ENCODE measurements at regions not wholly inside any gene's neighbourhood (a gene's known extent, or its start where the extent isn't known, plus 50 kb on each side); places are given as distances from the start of the nearest gene placed in this dataset.

DNA sequence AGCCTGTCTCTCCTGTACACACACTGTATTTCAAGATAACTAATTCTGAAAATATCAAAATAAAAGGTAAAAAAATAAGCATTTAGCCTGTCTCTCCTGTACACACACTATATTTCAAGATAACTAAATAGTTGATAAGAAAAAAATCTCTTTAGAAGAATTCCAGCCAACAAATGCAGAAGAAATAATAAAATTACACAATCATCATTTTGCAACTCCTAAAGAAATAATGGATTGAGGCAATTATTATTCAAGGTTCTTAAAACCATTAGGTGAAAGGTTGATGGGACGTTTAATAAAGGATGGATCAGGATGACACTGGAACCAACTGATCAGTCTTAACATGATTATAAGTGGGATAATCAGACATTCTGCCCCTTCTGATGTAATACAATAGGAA, 148.0 kb upstream of the FN1 start:
- TF ChIP-seq, protein P1, sequence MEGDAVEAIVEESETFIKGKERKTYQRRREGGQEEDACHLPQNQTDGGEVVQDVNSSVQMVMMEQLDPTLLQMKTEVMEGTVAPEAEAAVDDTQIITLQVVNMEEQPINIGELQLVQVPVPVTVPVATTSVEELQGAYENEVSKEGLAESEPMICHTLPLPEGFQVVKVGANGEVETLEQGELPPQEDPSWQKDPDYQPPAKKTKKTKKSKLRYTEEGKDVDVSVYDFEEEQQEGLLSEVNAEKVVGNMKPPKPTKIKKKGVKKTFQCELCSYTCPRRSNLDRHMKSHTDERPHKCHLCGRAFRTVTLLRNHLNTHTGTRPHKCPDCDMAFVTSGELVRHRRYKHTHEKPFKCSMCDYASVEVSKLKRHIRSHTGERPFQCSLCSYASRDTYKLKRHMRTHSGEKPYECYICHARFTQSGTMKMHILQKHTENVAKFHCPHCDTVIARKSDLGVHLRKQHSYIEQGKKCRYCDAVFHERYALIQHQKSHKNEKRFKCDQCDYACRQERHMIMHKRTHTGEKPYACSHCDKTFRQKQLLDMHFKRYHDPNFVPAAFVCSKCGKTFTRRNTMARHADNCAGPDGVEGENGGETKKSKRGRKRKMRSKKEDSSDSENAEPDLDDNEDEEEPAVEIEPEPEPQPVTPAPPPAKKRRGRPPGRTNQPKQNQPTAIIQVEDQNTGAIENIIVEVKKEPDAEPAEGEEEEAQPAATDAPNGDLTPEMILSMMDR (IDR thresholded peaks at IDR 0.05): no peak
- no peak overlapping the region for H3K27ac Mint-ChIP-seq (ENCODE audit: unreplicated experiment)

DNA sequence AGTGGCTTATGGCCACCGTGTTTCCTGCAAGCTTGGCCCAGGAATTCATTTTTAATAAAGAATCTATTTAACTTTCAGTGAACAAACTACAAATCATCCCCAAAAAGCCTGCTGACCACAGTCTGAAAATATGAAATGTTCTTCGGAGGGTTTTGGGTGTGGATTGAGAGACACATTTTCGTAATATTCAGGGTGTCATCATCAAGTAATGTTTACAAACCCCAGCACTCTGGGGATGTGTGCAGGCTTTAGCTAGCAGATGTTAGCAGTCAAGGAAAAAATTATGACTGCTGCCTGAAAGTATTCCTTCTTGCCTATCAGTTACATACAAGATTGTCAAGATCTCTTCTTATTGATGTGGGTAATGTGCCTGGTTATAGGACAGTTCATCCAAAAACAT, 143.9 kb upstream of the FN1 start:
- H3K9me3 Mint-ChIP-seq (ENCODE audit: unreplicated experiment): no peaks in the 10 kb centered on the region
- peak overlapping the region; percentile 85 for H3K27ac Mint-ChIP-seq (ENCODE audit: unreplicated experiment)
- H3K4me1 Mint-ChIP-seq (ENCODE audit: unreplicated experiment): peaks cover 22% of the 10 kb centered on the region
- no peak for DNase-seq (ENCODE audit: extremely low spot score, unreplicated experiment)
- H3K4me3 Mint-ChIP-seq (ENCODE audit: unreplicated experiment): no peak overlapping the region
- TF ChIP-seq, protein P1 (IDR thresholded peaks at IDR 0.05): no peak
- no peaks in the 10 kb centered on the region for H3K36me3 Mint-ChIP-seq (ENCODE audit: unreplicated experiment)
- H3K27me3 Mint-ChIP-seq (ENCODE audit: unreplicated experiment): no peaks in the 10 kb centered on the region

More for the DNA sequence above, 148.0 kb upstream of the FN1 start:
- no peaks in the 10 kb centered on the region for H3K27me3 Mint-ChIP-seq (ENCODE audit: unreplicated experiment)
- no peak for DNase-seq (ENCODE audit: extremely low spot score, unreplicated experiment)
- H3K4me3 Mint-ChIP-seq (ENCODE audit: unreplicated experiment): no peak overlapping the region
- no peaks in the 10 kb centered on the region for H3K36me3 Mint-ChIP-seq (ENCODE audit: unreplicated experiment)
- H3K9me3 Mint-ChIP-seq (ENCODE audit: unreplicated experiment): no peaks in the 10 kb centered on the region
- H3K4me1 Mint-ChIP-seq (ENCODE audit: unreplicated experiment): peaks cover 22% of the 10 kb centered on the region

DNA sequence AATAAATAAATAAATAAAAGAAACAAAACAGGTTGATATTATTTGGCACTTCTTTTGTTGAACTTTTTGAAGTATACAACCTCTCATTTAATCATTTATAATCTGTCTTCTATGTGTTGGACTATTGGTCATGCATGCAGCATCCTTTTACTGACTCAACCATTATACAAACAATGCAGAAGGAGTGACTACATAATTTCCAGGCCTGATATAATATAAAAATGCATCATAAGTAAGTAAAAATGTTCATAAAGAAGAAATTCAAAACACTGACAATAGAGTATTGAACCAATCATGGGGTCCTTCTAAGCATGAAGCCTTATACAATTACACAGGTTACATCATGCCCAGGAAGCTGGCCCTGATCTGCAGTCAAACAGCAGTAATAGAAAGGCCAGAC, 141.5 kb upstream of the FN1 start:
- no peaks in the 10 kb centered on the region for H3K27me3 Mint-ChIP-seq (ENCODE audit: unreplicated experiment)
- no peaks in the 10 kb centered on the region for H3K36me3 Mint-ChIP-seq (ENCODE audit: unreplicated experiment)
- TF ChIP-seq, protein P1 (IDR thresholded peaks at IDR 0.05): no peak
- H3K4me3 Mint-ChIP-seq (ENCODE audit: unreplicated experiment): no peak overlapping the region
- peaks cover 25% of the 10 kb centered on the region for H3K4me1 Mint-ChIP-seq (ENCODE audit: unreplicated experiment)
- no peak for DNase-seq (ENCODE audit: extremely low spot score, unreplicated experiment)
- H3K9me3 Mint-ChIP-seq (ENCODE audit: unreplicated experiment): no peaks in the 10 kb centered on the region
- H3K27ac Mint-ChIP-seq (ENCODE audit: unreplicated experiment): no peak overlapping the region

DNA sequence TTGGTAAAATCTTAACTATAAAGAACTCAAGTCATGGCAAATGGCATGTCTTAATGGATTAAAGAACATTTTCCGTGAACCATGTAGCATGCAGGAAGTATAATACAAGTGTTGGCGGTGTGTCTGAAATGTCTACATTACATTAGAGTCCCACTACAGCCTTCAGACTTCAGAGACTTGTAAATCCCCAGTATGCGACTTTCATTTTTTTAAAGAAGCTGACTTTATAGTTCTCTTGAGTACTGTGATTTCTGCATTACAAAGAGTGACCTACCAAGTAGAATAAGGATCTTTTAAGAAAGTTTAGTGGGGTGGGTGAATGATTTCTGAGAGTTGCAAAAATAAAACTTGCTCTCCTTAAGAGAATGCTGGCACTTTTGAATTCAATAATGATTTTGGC, 140.7 kb upstream of the FN1 start:
- DNase-seq (ENCODE audit: extremely low spot score, unreplicated experiment): no peak
- Mint-ChIP-seq H3K4me1 (ENCODE audit: unreplicated experiment) (peaks cover 30% of the 10 kb centered on the region), H3K4me3 (ENCODE audit: unreplicated experiment) (no peak overlapping the region), H3K27me3 (ENCODE audit: unreplicated experiment) (no peaks in the 10 kb centered on the region), H3K36me3 (ENCODE audit: unreplicated experiment) (no peaks in the 10 kb centered on the region), H3K27ac (ENCODE audit: unreplicated experiment) (peak overlapping the region; percentile 12), H3K9me3 (ENCODE audit: unreplicated experiment) (no peaks in the 10 kb centered on the region)
- TF ChIP-seq, protein P1 (IDR thresholded peaks at IDR 0.05): no peak

- TF ChIP-seq, protein P1 (IDR thresholded peaks at IDR 0.05): no peak
- no peaks in the 10 kb centered on the region for H3K36me3 Mint-ChIP-seq (ENCODE audit: unreplicated experiment)
- H3K4me1 Mint-ChIP-seq (ENCODE audit: unreplicated experiment): peaks cover 12% of the 10 kb centered on the region
- no peaks in the 10 kb centered on the region for H3K9me3 Mint-ChIP-seq (ENCODE audit: unreplicated experiment)
- H3K27me3 Mint-ChIP-seq (ENCODE audit: unreplicated experiment): no peaks in the 10 kb centered on the region
- no peak for DNase-seq (ENCODE audit: extremely low spot score, unreplicated experiment)
- H3K4me3 Mint-ChIP-seq (ENCODE audit: unreplicated experiment): no peak overlapping the region
- no peak overlapping the region for H3K27ac Mint-ChIP-seq (ENCODE audit: unreplicated experiment)
Observed at GRCh38 chr2:215573496-215573895, 137.6 kb upstream of the FN1 start.
